Activated T-helper 2 cell treated with anti-CD3 and anti-CD28 coated beads, Interferon-gamma antibody, Interleukin-2, Interleukin-4, amounts not matched to agents 10 μg/mL and 5 μg/mL and 100 μg/mL, durations not matched to agents 14 hours and 24 hours and 36 hours (primary cell): ENCODE measurements at regions not wholly inside any gene's neighbourhood (a gene's known extent, or its start where the extent isn't known, plus 50 kb on each side); places are given as distances from the start of the nearest gene placed in this dataset.
"Not testable (repeated sequence)": the region's sequence is repeated elsewhere in the genome, so short reads cannot be mapped to it uniquely, and the experiment has no call there.

Experiments used
- DNase-seq: peaks from one replicate; pipeline ENCODE4 v3.0.0; 2021; ENCODE audit warnings: low spot score
- H3K27ac Mint-ChIP-seq: one replicate; pipeline ENCODE4 v1.8.0; 2021; ENCODE audit warnings: mixed read lengths
- H3K27me3 Mint-ChIP-seq: one replicate; pipeline ENCODE4 v1.8.0; 2021; ENCODE audit warnings: low read depth, mixed read lengths
- H3K36me3 Mint-ChIP-seq: one replicate; pipeline ENCODE4 v1.8.0; 2021; ENCODE audit warnings: low read depth, mixed read lengths
- H3K4me1 Mint-ChIP-seq: one replicate; pipeline ENCODE4 v1.8.0; 2021; ENCODE audit warnings: low read depth, mixed read lengths
- H3K4me3 Mint-ChIP-seq: one replicate; pipeline ENCODE4 v1.8.0; 2021; ENCODE audit warnings: low read depth, mild to moderate bottlenecking, moderate library complexity, mixed read lengths
- H3K9me3 Mint-ChIP-seq: one replicate; pipeline ENCODE4 v1.8.0; 2021; ENCODE audit warnings: mixed read lengths
- intact Hi-C: fragments of 100-400 bp; cut with micrococcal nuclease; formaldehyde crosslinking; loops from one replicate; pipeline ENCODE4 v1.15.1; 2023

DNA sequence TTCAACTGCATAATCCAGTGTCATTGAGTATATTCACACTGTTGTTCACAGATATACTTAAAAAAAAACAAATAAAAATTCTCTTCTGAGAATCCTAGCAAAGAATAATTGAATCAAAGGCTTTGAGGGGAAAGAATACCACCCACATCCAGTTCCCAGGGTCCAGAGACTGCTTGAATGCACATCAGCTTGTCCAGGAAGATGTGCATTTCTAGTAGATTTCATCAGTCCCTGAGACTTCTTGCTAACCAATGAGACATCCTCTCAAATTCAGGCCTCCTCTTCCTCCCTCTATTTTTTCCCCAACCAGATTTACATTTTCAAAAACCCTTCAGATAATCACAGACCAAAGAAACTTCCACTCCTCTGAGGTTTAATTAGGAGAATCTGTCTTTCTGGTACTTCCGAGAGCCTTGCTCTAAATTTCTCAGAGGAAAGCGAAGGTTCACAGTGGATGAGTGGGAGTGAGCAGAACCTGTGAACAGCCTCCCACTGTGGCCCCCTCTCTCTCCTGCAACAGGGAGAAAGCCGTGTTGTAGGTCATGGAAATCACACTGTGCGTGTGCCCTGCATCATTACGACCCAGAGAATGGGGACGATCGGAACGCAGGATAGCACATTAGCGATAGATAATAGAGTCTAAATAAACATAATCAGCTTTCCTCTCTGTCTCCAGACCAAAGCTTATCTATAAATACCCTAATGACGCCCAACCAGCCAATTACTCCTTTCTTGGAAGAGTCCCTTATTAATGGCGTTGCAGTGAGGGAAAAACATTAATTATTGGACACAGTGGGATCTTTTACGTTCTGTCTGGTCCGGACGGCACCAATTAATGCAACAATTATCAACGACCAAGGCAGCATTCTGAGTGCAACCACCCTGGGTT, 212.5 kb downstream of the EMX2 start:
- intact Hi-C loops, result no loop called here
- H3K27ac Mint-ChIP-seq, result no peak overlapping the region
- no peak for DNase-seq
- H3K4me3 Mint-ChIP-seq, result no peak overlapping the region
- no peaks in the 10 kb centered on the region for H3K36me3 Mint-ChIP-seq
- H3K4me1 Mint-ChIP-seq, result no peaks in the 10 kb centered on the region
- H3K9me3 Mint-ChIP-seq, result no peaks in the 10 kb centered on the region
- peaks cover 2% of the 10 kb centered on the region for H3K27me3 Mint-ChIP-seq

GRCh38 chr10:117755659-117756014, 213.1 kb downstream of the EMX2 start:
- no peak overlapping the region for H3K27ac Mint-ChIP-seq
- no peaks in the 10 kb centered on the region for H3K36me3 Mint-ChIP-seq
- DNase-seq, result no peak
- H3K27me3 Mint-ChIP-seq, result peaks cover 2% of the 10 kb centered on the region
- intact Hi-C loops, result no loop called here
- H3K4me1 Mint-ChIP-seq, result no peaks in the 10 kb centered on the region
- H3K4me3 Mint-ChIP-seq, result no peak overlapping the region
- no peaks in the 10 kb centered on the region for H3K9me3 Mint-ChIP-seq

DNA sequence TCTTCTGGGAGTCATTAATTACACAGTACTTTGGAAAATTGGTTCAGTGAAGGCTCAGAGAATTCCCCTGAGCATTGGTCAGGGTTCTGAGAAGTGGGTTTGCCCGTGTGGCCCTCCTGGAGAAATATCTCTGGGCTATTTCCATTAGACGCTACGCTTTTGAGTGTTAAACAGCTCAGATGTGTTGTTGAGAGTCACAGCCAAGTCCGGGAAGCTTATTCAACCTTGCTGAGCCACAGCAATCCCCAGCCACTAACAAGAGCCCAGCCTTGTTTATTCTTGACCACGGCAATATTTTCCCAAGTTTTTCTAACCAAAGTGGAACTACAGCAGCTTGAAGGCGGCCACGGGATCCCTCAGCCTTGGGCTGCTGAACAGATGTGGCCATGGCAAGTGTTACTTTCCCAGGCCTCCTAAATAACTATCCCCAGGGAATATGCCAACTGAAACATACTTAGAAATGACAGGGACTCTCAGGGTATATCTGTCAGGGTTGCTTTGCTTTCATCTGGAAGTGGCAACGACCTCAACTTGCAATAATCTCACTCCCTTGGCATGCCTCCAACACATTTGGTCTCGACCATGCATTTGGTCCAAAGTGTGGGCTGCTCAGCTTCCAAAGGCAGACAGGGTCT, 214.7 kb downstream of the EMX2 start:
- Mint-ChIP-seq H3K9me3 (no peaks in the 10 kb centered on the region), H3K36me3 (no peaks in the 10 kb centered on the region), H3K4me1 (no peaks in the 10 kb centered on the region), H3K27ac (no peak overlapping the region), H3K27me3 (peaks cover 2% of the 10 kb centered on the region), H3K4me3 (no peak overlapping the region)
- DNase-seq, result no peak
- intact Hi-C loops, result no loop called here

DNA sequence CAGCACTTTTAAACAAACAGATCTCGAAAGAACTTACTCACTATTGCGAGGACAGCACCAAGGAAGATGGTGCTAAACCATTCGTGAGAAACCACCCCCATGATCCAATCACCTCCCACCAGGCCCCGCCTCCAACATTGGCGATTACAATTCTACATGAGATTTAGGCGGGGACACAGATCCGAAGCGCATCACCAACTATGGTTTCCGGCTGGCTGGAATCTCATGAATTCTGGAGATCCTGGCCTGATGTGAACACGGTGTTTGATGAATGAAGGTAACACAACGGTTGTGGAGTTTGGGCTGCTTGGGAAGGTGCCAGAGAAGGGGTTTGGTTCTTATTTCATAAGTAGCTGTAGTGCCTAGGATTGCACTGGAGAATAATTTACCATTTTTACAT, 216.7 kb downstream of the EMX2 start:
- Mint-ChIP-seq H3K36me3 (no peaks in the 10 kb centered on the region), H3K4me3 (no peak overlapping the region), H3K9me3 (no peaks in the 10 kb centered on the region), H3K27me3 (peaks cover 2% of the 10 kb centered on the region), H3K4me1 (no peaks in the 10 kb centered on the region), H3K27ac (no peak overlapping the region)
- DNase-seq, result no peak
- intact Hi-C loops, result no loop called here

DNA sequence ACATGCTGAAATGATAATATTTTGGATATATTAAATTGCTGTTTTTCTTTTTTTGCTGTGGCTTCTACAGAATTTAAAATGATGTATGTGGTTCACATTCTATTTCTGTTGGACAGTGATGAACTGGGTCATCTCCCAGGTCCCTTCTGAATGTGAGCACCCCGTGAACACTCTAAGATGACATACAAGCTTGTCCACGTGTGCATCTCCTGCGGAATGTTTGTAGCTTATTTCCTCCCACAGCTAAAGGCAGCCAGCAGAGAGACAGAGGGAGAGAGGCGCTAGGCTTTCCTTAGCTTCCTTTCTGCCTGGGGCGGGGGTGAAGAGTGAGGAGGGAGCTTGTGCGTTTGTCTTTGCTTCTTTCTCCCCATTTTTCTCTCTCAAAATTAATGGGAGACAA, 219.1 kb downstream of the EMX2 start:
- DNase-seq, result no peak
- intact Hi-C loops, result no loop called here
- no peaks in the 10 kb centered on the region for H3K9me3 Mint-ChIP-seq
- peaks cover 2% of the 10 kb centered on the region for H3K27me3 Mint-ChIP-seq
- no peak overlapping the region for H3K4me3 Mint-ChIP-seq
- H3K36me3 Mint-ChIP-seq, result no peaks in the 10 kb centered on the region
- no peaks in the 10 kb centered on the region for H3K4me1 Mint-ChIP-seq
- H3K27ac Mint-ChIP-seq, result no peak overlapping the region

DNA sequence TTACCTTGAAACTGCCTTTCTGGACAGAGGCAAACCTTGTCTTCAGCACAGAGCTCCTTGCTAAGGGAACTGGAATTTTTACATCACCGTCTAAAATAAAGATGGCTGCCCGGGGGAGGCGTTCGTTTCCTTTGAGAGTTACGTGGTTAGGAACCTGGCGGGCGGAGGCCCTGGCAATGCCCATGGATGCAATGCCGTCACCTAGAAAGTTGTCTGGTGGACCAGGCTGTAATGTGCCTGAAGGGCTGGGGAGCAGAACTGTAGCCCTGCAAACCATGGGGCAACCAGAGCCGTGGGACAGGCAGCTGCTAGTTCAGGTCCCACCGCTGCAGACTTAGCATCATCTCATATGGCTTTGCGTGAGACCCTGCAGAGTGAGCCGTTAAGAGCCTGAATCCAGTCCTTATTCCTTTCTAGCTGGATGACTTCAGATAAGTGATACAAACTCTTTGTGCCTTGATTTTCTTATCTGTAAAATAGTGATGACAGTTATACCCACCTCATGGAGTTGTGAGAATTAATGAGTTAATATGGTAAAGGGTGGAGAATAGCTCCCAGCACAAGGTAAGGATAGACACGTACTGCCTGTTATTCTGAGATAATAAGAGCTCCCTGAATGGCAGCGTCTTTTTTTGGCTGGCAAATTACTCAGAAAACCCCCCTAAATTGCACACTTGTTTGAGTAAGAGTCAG, 219.7 kb downstream of the EMX2 start:
- no peak overlapping the region for H3K27ac Mint-ChIP-seq
- peaks cover 2% of the 10 kb centered on the region for H3K27me3 Mint-ChIP-seq
- no peaks in the 10 kb centered on the region for H3K9me3 Mint-ChIP-seq
- H3K4me1 Mint-ChIP-seq, result no peaks in the 10 kb centered on the region
- intact Hi-C loops, result no loop called here
- no peak for DNase-seq
- no peaks in the 10 kb centered on the region for H3K36me3 Mint-ChIP-seq
- no peak overlapping the region for H3K4me3 Mint-ChIP-seq

DNA sequence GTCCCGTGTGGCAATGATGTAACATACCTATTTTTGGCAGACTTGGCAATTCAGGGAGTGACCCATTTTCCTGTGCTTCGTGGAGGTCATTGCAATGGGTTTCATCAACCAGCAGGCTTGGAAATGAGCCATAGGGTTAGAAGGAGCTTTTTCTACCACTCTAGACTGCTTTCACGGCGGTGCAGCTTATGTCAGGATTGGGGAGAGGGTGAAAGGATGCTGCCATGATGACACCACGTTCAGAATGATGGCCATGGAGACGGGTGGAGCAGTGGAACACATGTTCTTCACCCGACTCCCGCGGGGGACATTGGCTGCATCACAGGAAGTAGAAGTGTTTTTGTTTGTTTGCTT, 220.2 kb downstream of the EMX2 start:
- H3K9me3 Mint-ChIP-seq, result no peaks in the 10 kb centered on the region
- no peaks in the 10 kb centered on the region for H3K36me3 Mint-ChIP-seq
- H3K27ac Mint-ChIP-seq, result no peak overlapping the region
- no peak for DNase-seq
- peaks cover 2% of the 10 kb centered on the region for H3K27me3 Mint-ChIP-seq
- H3K4me1 Mint-ChIP-seq, result no peaks in the 10 kb centered on the region
- no peak overlapping the region for H3K4me3 Mint-ChIP-seq
- intact Hi-C loops, result no loop called here

DNA sequence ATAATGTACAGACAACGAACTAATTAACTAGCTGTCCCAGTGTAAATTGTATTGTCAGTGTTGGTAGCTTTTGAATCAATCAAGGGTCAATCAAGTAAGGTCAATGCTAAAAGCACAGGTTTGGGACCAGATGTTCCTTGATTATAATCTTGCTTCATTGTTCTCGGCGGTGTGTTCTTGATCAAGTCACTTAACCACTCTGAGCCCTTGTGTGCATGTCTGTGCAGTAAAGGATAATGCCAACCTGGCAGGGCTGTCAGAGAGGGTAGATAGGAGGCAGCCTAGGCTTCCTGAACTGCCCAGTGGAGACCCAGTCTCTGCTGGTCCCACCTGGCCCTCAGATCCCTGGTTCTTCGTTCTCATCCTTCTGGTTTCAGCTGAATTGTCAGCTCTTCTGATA, 221.0 kb downstream of the EMX2 start:
- no peaks in the 10 kb centered on the region for H3K4me1 Mint-ChIP-seq
- no peak for DNase-seq
- no peaks in the 10 kb centered on the region for H3K9me3 Mint-ChIP-seq
- H3K36me3 Mint-ChIP-seq, result no peaks in the 10 kb centered on the region
- H3K27ac Mint-ChIP-seq, result no peak overlapping the region
- no peak overlapping the region for H3K4me3 Mint-ChIP-seq
- H3K27me3 Mint-ChIP-seq, result peaks cover 4% of the 10 kb centered on the region
- intact Hi-C loops, result no loop called here

DNA sequence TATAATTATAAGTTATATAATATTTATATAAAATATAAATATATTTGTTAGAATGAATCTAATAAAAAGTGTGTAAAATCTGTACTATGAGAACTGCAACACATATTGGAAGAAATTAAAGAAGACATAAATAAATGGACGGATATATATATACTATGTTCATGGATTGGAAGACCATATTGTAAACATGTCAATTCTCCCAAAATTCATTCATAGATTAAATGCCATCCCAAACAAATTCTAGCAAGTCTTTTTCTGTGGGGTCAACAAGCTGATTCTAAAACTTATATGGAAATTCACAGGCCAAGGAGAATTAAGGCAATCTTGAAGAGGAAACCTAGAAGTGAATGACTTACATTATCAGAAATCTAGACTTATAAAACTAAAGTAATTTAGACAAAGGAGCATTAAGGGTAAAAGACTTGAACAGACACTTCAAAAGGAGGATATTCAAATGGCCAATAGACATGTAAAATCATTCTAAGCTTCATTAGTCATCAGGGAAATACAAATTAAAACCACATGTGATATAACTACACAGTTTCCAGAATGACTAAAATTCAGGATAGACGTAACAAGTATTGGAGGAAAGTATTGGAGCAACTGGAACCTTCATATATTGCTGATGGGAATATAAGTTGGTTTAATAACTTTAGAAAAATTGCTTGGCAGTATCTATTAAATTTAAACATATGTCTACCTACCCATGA, 225.9 kb downstream of the EMX2 start:
- Mint-ChIP-seq H3K36me3 (no peaks in the 10 kb centered on the region), H3K9me3 (no peaks in the 10 kb centered on the region), H3K4me1 (no peaks in the 10 kb centered on the region), H3K4me3 (no peak overlapping the region), H3K27me3 (peaks cover 10% of the 10 kb centered on the region), H3K27ac (no peak overlapping the region)
- no peak for DNase-seq
- intact Hi-C loops, result no loop called here

GRCh38 chr10:117775526-117775925, 233.0 kb downstream of the EMX2 start:
- intact Hi-C loops, result no loop called here
- no peak overlapping the region for H3K4me3 Mint-ChIP-seq
- H3K36me3 Mint-ChIP-seq, result no peaks in the 10 kb centered on the region
- H3K4me1 Mint-ChIP-seq, result no peaks in the 10 kb centered on the region
- H3K27ac Mint-ChIP-seq, result no peak overlapping the region
- H3K27me3 Mint-ChIP-seq, result no peaks in the 10 kb centered on the region
- DNase-seq, result no peak
- no peaks in the 10 kb centered on the region for H3K9me3 Mint-ChIP-seq

- H3K4me3 Mint-ChIP-seq, H3K9me3 Mint-ChIP-seq, DNase-seq, H3K27ac Mint-ChIP-seq, H3K4me1 Mint-ChIP-seq, intact Hi-C loops, H3K27me3 Mint-ChIP-seq, H3K36me3 Mint-ChIP-seq: not testable (repeated sequence)
Observed at GRCh38 chr10:117777222-117777621, 234.7 kb downstream of the EMX2 start.

DNA sequence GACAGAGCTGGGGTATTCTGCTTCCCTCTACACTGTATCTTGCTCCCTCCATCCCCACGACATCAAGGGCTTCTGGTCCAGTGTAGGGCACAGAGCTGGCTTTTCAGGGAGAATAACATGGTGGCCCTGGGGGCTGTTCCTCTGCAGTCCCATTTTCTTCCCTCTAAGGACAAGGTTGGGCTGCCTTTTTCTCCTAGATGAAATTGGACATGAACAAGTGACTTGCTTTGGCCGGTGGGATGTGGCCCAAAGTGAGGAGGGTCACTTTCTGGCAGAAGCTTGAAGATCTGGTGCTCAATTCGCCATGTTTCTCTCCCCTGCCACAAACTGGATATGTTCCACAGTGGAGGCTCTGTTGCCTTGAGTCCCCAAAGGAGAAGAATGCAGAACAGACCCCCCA, 235.7 kb downstream of the EMX2 start:
- no peak overlapping the region for H3K27ac Mint-ChIP-seq
- intact Hi-C loops, result no loop called here
- no peaks in the 10 kb centered on the region for H3K9me3 Mint-ChIP-seq
- H3K4me1 Mint-ChIP-seq, result no peaks in the 10 kb centered on the region
- no peaks in the 10 kb centered on the region for H3K36me3 Mint-ChIP-seq
- no peaks in the 10 kb centered on the region for H3K27me3 Mint-ChIP-seq
- no peak for DNase-seq
- H3K4me3 Mint-ChIP-seq, result no peak overlapping the region

DNA sequence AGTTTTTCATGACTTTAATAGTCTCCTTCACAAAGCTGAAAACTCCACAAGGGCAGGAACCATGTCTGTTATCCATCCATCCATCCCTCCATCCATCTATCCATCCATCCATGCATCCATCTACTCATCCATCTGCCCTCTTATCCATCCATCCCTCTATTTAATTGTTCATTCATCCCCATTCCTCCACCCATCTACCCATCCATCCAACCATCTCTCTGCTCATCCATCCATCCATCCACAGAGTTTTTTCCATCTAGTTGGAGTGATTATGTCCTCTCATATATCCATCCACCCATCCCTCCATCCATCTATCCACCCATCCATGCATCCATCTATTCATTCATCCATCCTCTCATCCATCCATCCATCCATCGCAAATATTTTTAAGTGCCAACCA, 237.9 kb downstream of the EMX2 start:
- H3K4me3 Mint-ChIP-seq, result no peak overlapping the region
- intact Hi-C loops, result no loop called here
- H3K27ac Mint-ChIP-seq, result no peak overlapping the region
- DNase-seq, result no peak
- H3K27me3 Mint-ChIP-seq, result no peaks in the 10 kb centered on the region
- no peaks in the 10 kb centered on the region for H3K4me1 Mint-ChIP-seq
- no peaks in the 10 kb centered on the region for H3K9me3 Mint-ChIP-seq
- H3K36me3 Mint-ChIP-seq, result no peaks in the 10 kb centered on the region
